ENCODE measurements at regions not wholly inside any gene's neighbourhood (a gene's known extent, or its start where the extent isn't known, plus 50 kb on each side); places are given as distances from the start of the nearest gene placed in this dataset.

GRCh38 chr2:217717646-217718045, 285.1 kb downstream of the TNS1 start:
- DNase-seq: peak in 1 of 2 experiments; percentile 45

- no peak for DNase-seq
Observed at GRCh38 chr2:217715484-217715883, 287.3 kb downstream of the TNS1 start.

- no peak for DNase-seq
Observed at GRCh38 chr2:217714287-217714751, 288.5 kb downstream of the TNS1 start.

GRCh38 chr2:217713395-217714286, 289.2 kb downstream of the TNS1 start:
- peak; percentile 13 to 24 for DNase-seq

GRCh38 chr2:217712431-217712830, 290.4 kb downstream of the TNS1 start:
- DNase-seq: no peak

- no peak for DNase-seq
Observed at GRCh38 chr2:217711188-217711587, 291.6 kb downstream of the TNS1 start.

- DNase-seq: no peak
Observed at GRCh38 chr2:217710211-217710765, 292.5 kb downstream of the TNS1 start.

- no peak for DNase-seq
Observed at GRCh38 chr2:217709478-217710210, 293.2 kb downstream of the TNS1 start.

- DNase-seq: no peak
Observed at GRCh38 chr2:217707131-217707611, 295.6 kb downstream of the TNS1 start.

- no peak for DNase-seq
Observed at GRCh38 chr2:217706513-217706912, 296.3 kb downstream of the TNS1 start.

GRCh38 chr2:217706095-217706494, 296.7 kb downstream of the TNS1 start:
- DNase-seq: no peak

GRCh38 chr2:217705461-217705860, 297.3 kb downstream of the TNS1 start:
- no peak for DNase-seq

- no peak for DNase-seq
Observed at GRCh38 chr2:217703999-217704398, 298.8 kb downstream of the TNS1 start.

- DNase-seq: no peak
Observed at GRCh38 chr2:217703102-217703501, 299.7 kb downstream of the TNS1 start.

GRCh38 chr2:217701622-217702021, 301.2 kb downstream of the TNS1 start:
- DNase-seq: no peak

GRCh38 chr2:217698691-217699090, 304.1 kb downstream of the TNS1 start:
- no peak for DNase-seq

GRCh38 chr2:217695033-217695520, 307.7 kb downstream of the TNS1 start:
- DNase-seq: no peak

GRCh38 chr2:217694291-217694690, 308.5 kb downstream of the TNS1 start:
- no peak for DNase-seq

- no peak for DNase-seq
Observed at GRCh38 chr2:217693363-217693762, 309.4 kb downstream of the TNS1 start.

GRCh38 chr2:217691920-217692666, 310.7 kb downstream of the TNS1 start:
- no peak for DNase-seq

GRCh38 chr2:217691516-217691915, 311.3 kb downstream of the TNS1 start:
- no peak for DNase-seq

- no peak for DNase-seq
Observed at GRCh38 chr2:217689053-217689452, 313.7 kb downstream of the TNS1 start.

- DNase-seq: no peak
Observed at GRCh38 chr2:217688494-217688893, 314.3 kb downstream of the TNS1 start.
